ENCODE measurements at regions not wholly inside any gene's neighbourhood (a gene's known extent, or its start where the extent isn't known, plus 50 kb on each side); places are given as distances from the start of the nearest gene placed in this dataset.

- CTCF ChIA-PET: interaction anchor here (1.0 kb wide), 1 partner anchor 104 kb away, joined by 3 read pairs; no protein-coding TSS in a partner anchor
- POLR2A ChIA-PET: no interaction called here
- H3K4me1 Mint-ChIP-seq (ENCODE audit: low read depth): no peaks in the 10 kb centered on the region
- no peak overlapping the region for H3K27ac Mint-ChIP-seq
- H3K27me3 Mint-ChIP-seq (ENCODE audit: low read depth): no peaks in the 10 kb centered on the region
- no peak overlapping the region for H3K4me3 Mint-ChIP-seq
- ATAC-seq (no peak), DNase-seq (no peak)
- no peaks in the 10 kb centered on the region for H3K36me3 Mint-ChIP-seq (ENCODE audit: low read depth)
- no peaks in the 10 kb centered on the region for H3K9me3 Mint-ChIP-seq (ENCODE audit: insufficient read depth)
Observed at GRCh38 chr2:60066096-60066839, 487.2 kb downstream of the BCL11A start.

GRCh38 chr2:60064687-60065389, 488.6 kb downstream of the BCL11A start:
- no peak for ATAC-seq
- Mint-ChIP-seq H3K27ac (no peak overlapping the region), H3K27me3 (ENCODE audit: low read depth) (no peaks in the 10 kb centered on the region), H3K9me3 (ENCODE audit: insufficient read depth) (no peaks in the 10 kb centered on the region), H3K36me3 (ENCODE audit: low read depth) (no peaks in the 10 kb centered on the region), H3K4me3 (no peak overlapping the region), H3K4me1 (ENCODE audit: low read depth) (no peaks in the 10 kb centered on the region)
- ChIA-PET POLR2A (interaction anchor here (0.5 kb wide), 1 partner anchor 256 kb away, joined by 4 read pairs; no protein-coding TSS in a partner anchor), CTCF (no interaction called here)
- no peak for DNase-seq

- H3K4me3 Mint-ChIP-seq: no peak overlapping the region
- ChIA-PET POLR2A (no interaction called here), CTCF (no interaction called here)
- DNase-seq (no peak), ATAC-seq (no peak)
- no peak overlapping the region for H3K27ac Mint-ChIP-seq
- H3K9me3 Mint-ChIP-seq (ENCODE audit: insufficient read depth): no peaks in the 10 kb centered on the region
- no peaks in the 10 kb centered on the region for H3K36me3 Mint-ChIP-seq (ENCODE audit: low read depth)
- no peaks in the 10 kb centered on the region for H3K4me1 Mint-ChIP-seq (ENCODE audit: low read depth)
- H3K27me3 Mint-ChIP-seq (ENCODE audit: low read depth): no peaks in the 10 kb centered on the region
Observed at GRCh38 chr2:60058781-60059180, 494.7 kb downstream of the BCL11A start.

- H3K4me3 Mint-ChIP-seq: no peak overlapping the region
- no peaks in the 10 kb centered on the region for H3K36me3 Mint-ChIP-seq (ENCODE audit: low read depth)
- no peaks in the 10 kb centered on the region for H3K27me3 Mint-ChIP-seq (ENCODE audit: low read depth)
- POLR2A ChIA-PET: no interaction called here
- ATAC-seq (no peak), DNase-seq (no peak)
- H3K4me1 Mint-ChIP-seq (ENCODE audit: low read depth): no peaks in the 10 kb centered on the region
- no peaks in the 10 kb centered on the region for H3K9me3 Mint-ChIP-seq (ENCODE audit: insufficient read depth)
- CTCF ChIA-PET: no interaction called here
- H3K27ac Mint-ChIP-seq: no peak overlapping the region
Observed at GRCh38 chr2:60054571-60055340, 498.7 kb downstream of the BCL11A start.

- ChIA-PET CTCF (no interaction called here), POLR2A (no interaction called here)
- H3K36me3 Mint-ChIP-seq (ENCODE audit: low read depth): no peaks in the 10 kb centered on the region
- ATAC-seq (no peak), DNase-seq (no peak)
- H3K27me3 Mint-ChIP-seq (ENCODE audit: low read depth): no peaks in the 10 kb centered on the region
- no peak overlapping the region for H3K27ac Mint-ChIP-seq
- no peaks in the 10 kb centered on the region for H3K9me3 Mint-ChIP-seq (ENCODE audit: insufficient read depth)
- no peak overlapping the region for H3K4me3 Mint-ChIP-seq
- no peaks in the 10 kb centered on the region for H3K4me1 Mint-ChIP-seq (ENCODE audit: low read depth)
Observed at GRCh38 chr2:60053791-60054190, 499.7 kb downstream of the BCL11A start.

GRCh38 chr2:60052601-60053000, 500.9 kb downstream of the BCL11A start:
- no peak for DNase-seq

GRCh38 chr2:60051991-60052390, 501.5 kb downstream of the BCL11A start:
- no peak overlapping the region for H3K27ac Mint-ChIP-seq
- H3K27me3 Mint-ChIP-seq (ENCODE audit: low read depth): no peaks in the 10 kb centered on the region
- no peak overlapping the region for H3K4me3 Mint-ChIP-seq
- DNase-seq: no peak
- no peaks in the 10 kb centered on the region for H3K36me3 Mint-ChIP-seq (ENCODE audit: low read depth)
- H3K4me1 Mint-ChIP-seq (ENCODE audit: low read depth): no peaks in the 10 kb centered on the region
- ChIA-PET CTCF (no interaction called here), POLR2A (no interaction called here)
- no peak for ATAC-seq
- no peaks in the 10 kb centered on the region for H3K9me3 Mint-ChIP-seq (ENCODE audit: insufficient read depth)

More at GRCh38 chr2:60052601-60053000, 500.9 kb downstream of the BCL11A start:
- ChIA-PET CTCF (no interaction called here), POLR2A (no interaction called here)
- Mint-ChIP-seq H3K27ac (no peak overlapping the region), H3K27me3 (ENCODE audit: low read depth) (no peaks in the 10 kb centered on the region), H3K36me3 (ENCODE audit: low read depth) (no peaks in the 10 kb centered on the region), H3K9me3 (ENCODE audit: insufficient read depth) (no peaks in the 10 kb centered on the region), H3K4me3 (no peak overlapping the region), H3K4me1 (ENCODE audit: low read depth) (no peaks in the 10 kb centered on the region)
- no peak for ATAC-seq

GRCh38 chr2:60047944-60048525, 505.4 kb downstream of the BCL11A start:
- no peaks in the 10 kb centered on the region for H3K27me3 Mint-ChIP-seq (ENCODE audit: low read depth)
- ATAC-seq (no peak), DNase-seq (no peak)
- no peak overlapping the region for H3K27ac Mint-ChIP-seq
- H3K9me3 Mint-ChIP-seq (ENCODE audit: insufficient read depth): no peaks in the 10 kb centered on the region
- POLR2A ChIA-PET: no interaction called here
- H3K36me3 Mint-ChIP-seq (ENCODE audit: low read depth): no peaks in the 10 kb centered on the region
- H3K4me3 Mint-ChIP-seq: no peak overlapping the region
- no peaks in the 10 kb centered on the region for H3K4me1 Mint-ChIP-seq (ENCODE audit: low read depth)
- CTCF ChIA-PET: no interaction called here

- no peak for DNase-seq
- no peaks in the 10 kb centered on the region for H3K27me3 Mint-ChIP-seq (ENCODE audit: low read depth)
Observed at GRCh38 chr2:60047347-60047746, 506.1 kb downstream of the BCL11A start.

GRCh38 chr2:60046529-60046928, 506.9 kb downstream of the BCL11A start:
- Mint-ChIP-seq H3K4me3 (no peak overlapping the region), H3K4me1 (ENCODE audit: low read depth) (no peaks in the 10 kb centered on the region), H3K9me3 (ENCODE audit: insufficient read depth) (no peaks in the 10 kb centered on the region), H3K27me3 (ENCODE audit: low read depth) (no peaks in the 10 kb centered on the region), H3K36me3 (ENCODE audit: low read depth) (no peaks in the 10 kb centered on the region), H3K27ac (no peak overlapping the region)
- POLR2A ChIA-PET: no interaction called here
- DNase-seq (no peak), ATAC-seq (no peak)
- CTCF ChIA-PET: no interaction called here

More at GRCh38 chr2:60047347-60047746, 506.1 kb downstream of the BCL11A start:
- POLR2A ChIA-PET: no interaction called here
- CTCF ChIA-PET: no interaction called here
- Mint-ChIP-seq H3K27ac (no peak overlapping the region), H3K4me1 (ENCODE audit: low read depth) (no peaks in the 10 kb centered on the region), H3K9me3 (ENCODE audit: insufficient read depth) (no peaks in the 10 kb centered on the region), H3K36me3 (ENCODE audit: low read depth) (no peaks in the 10 kb centered on the region), H3K4me3 (no peak overlapping the region)
- ATAC-seq: no peak

- ATAC-seq: no peak
- POLR2A ChIA-PET: no interaction called here
- Mint-ChIP-seq H3K27ac (no peak overlapping the region), H3K4me1 (ENCODE audit: low read depth) (no peaks in the 10 kb centered on the region), H3K27me3 (ENCODE audit: low read depth) (no peaks in the 10 kb centered on the region), H3K9me3 (ENCODE audit: insufficient read depth) (no peaks in the 10 kb centered on the region), H3K4me3 (no peak overlapping the region), H3K36me3 (ENCODE audit: low read depth) (no peaks in the 10 kb centered on the region)
- CTCF ChIA-PET: no interaction called here
- no peak for DNase-seq
Observed at GRCh38 chr2:60045456-60045855, 508.0 kb downstream of the BCL11A start.

- no peaks in the 10 kb centered on the region for H3K36me3 Mint-ChIP-seq (ENCODE audit: low read depth)
- no peaks in the 10 kb centered on the region for H3K27me3 Mint-ChIP-seq (ENCODE audit: low read depth)
- no peak overlapping the region for H3K4me3 Mint-ChIP-seq
Observed at GRCh38 chr2:60044484-60044883, 509.0 kb downstream of the BCL11A start.

More at GRCh38 chr2:60044484-60044883, 509.0 kb downstream of the BCL11A start:
- CTCF ChIA-PET: no interaction called here
- no peak for DNase-seq
- POLR2A ChIA-PET: no interaction called here
- Mint-ChIP-seq H3K9me3 (ENCODE audit: insufficient read depth) (no peaks in the 10 kb centered on the region), H3K4me1 (ENCODE audit: low read depth) (no peaks in the 10 kb centered on the region), H3K27ac (no peak overlapping the region)
- no peak for ATAC-seq

Data from activated CD8-positive, alpha-beta T cell treated with anti-CD3 and anti-CD28 coated beads, Interleukin-2, amount 10 ng/mL, durations not matched to agents 7 days and 5 days (primary cell).